NB4 (cell line): ENCODE measurements at regions not wholly inside any gene's neighbourhood (a gene's known extent, or its start where the extent isn't known, plus 50 kb on each side); places are given as distances from the start of the nearest gene placed in this dataset.

Source experiments
- DNase-seq: peaks from one replicate; pipeline ENCODE4 v3.0.0; 2010; ENCODE audit warnings: low read depth
- H3K4me3 ChIP-seq: one replicate; pipeline ENCODE4 v1.5.1; 2011; ENCODE audit warnings: mild to moderate bottlenecking, low read depth, low read length, moderate library complexity
- CTCF ChIP-seq: IDR thresholded peaks from one replicate; pipeline ENCODE4 v1.5.1; 2012; ENCODE audit warnings: low read depth, low read length
- MAX ChIP-seq: IDR thresholded peaks from 2 replicates; pipeline ENCODE4 v1.6.1; 2011; ENCODE audit warnings: low read depth, low read length
- MYC ChIP-seq: IDR thresholded peaks from 2 replicates; pipeline ENCODE4 v1.6.1; 2011; ENCODE audit warnings: low read depth, low read length
- POLR2A ChIP-seq: IDR thresholded peaks from 2 replicates; pipeline ENCODE4 v1.6.1; 2011; ENCODE audit warnings: mild to moderate bottlenecking; ENCODE audit not compliant: insufficient read length; ENCODE audit errors: extremely low read depth

DNA sequence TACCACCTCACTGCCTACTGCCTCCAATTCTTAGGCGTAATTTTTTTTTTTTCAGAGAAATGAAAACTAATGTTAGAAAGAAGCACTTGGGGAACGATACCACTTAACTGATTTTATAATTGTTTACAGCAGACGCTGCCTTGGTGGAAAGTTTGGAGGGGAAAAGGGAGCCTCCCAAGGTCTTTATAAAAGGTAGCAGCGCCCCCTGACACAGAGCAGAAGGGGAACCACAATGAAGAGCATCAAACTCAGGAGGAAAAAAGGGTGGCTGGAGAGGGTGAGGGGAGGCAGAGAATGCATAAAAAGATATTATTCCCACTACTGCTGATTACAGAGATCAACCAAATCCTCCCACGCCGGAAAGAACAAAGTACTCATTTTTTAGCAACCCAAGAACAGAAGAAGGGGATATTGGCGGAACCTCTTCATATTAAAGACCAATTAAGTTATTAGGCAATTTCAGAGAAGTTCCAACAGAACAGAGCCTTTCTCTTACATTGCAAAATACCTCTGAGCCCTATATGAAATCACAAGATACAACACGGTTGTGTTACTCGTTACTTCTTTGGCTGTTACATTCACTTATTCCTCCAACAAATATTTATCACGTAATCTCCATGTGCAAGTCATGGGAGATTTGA lies 135.8 kb downstream of the TEX36 start:
- H3K4me3 ChIP-seq = no peak overlapping the region
- no peak for DNase-seq
- TF ChIP-seq MYC (no peak), CTCF (no peak), MAX (no peak), POLR2A (no peak)

- no peak for TF ChIP-seq CTCF
- no peak for TF ChIP-seq MYC
- TF ChIP-seq POLR2A = no peak
- no peak for TF ChIP-seq MAX
- no peak for DNase-seq
- H3K4me3 ChIP-seq = no peak overlapping the region
Observed at GRCh38 chr10:125543796-125544195, 139.2 kb downstream of the TEX36 start.

GRCh38 chr10:125538947-125539731 lies 143.8 kb downstream of the TEX36 start:
- TF ChIP-seq CTCF (no peak), POLR2A (no peak), MYC (no peak), MAX (no peak)
- DNase-seq = no peak
- no peak overlapping the region for H3K4me3 ChIP-seq

GRCh38 chr10:125536236-125536635 lies 146.7 kb downstream of the TEX36 start:
- H3K4me3 ChIP-seq = no peak overlapping the region
- no peak for DNase-seq
- no peak for TF ChIP-seq CTCF
- TF ChIP-seq MYC = no peak
- no peak for TF ChIP-seq POLR2A
- TF ChIP-seq MAX = no peak

- H3K4me3 ChIP-seq = no peak overlapping the region
- no peak for DNase-seq
- no peak for TF ChIP-seq POLR2A
- TF ChIP-seq MYC = no peak
- TF ChIP-seq CTCF = no peak
- no peak for TF ChIP-seq MAX
Observed at GRCh38 chr10:125535559-125535958, 147.4 kb downstream of the TEX36 start.
